ENCODE measurements at regions not wholly inside any gene's neighbourhood (a gene's known extent, or its start where the extent isn't known, plus 50 kb on each side); places are given as distances from the start of the nearest gene placed in this dataset.

DNA sequence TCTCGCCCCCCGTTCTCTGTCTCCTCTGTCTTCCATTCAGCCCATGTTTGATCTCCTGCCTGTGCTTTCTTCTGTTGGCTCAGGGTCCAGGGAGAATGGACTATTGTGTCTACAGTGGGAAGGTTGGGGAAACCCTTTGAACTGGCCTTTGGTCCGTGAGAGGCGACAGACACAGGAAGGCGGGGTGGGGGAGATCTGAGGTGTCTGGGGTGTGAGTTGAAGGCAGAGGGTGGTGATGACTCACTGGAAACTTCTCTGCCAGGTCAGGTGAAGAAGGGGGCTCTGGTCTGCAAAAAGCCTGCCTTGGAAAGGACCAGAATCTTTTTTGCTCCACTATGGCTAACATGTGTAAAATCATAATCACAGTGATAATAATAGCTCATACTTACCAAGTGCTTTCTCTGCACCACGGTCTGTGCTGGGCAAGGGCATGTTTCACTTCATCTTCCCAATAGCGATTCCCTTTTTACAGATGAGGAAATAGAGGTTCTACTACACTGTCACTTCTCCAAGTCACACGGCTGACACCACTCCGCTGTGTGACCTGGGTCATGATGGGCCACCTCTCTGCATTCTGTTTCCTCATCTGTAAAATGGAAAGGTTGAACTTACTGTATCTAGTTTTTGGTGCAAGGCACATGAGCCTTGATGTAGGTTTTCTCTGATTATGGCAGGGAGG, 99.8 kb upstream of the ALX4 start:
- TF ChIP-seq, protein P1, sequence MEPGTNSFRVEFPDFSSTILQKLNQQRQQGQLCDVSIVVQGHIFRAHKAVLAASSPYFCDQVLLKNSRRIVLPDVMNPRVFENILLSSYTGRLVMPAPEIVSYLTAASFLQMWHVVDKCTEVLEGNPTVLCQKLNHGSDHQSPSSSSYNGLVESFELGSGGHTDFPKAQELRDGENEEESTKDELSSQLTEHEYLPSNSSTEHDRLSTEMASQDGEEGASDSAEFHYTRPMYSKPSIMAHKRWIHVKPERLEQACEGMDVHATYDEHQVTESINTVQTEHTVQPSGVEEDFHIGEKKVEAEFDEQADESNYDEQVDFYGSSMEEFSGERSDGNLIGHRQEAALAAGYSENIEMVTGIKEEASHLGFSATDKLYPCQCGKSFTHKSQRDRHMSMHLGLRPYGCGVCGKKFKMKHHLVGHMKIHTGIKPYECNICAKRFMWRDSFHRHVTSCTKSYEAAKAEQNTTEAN (CRISPR knock-in tag; IDR thresholded peaks at IDR 0.05) = no peak
- TF ChIP-seq, protein P2, sequence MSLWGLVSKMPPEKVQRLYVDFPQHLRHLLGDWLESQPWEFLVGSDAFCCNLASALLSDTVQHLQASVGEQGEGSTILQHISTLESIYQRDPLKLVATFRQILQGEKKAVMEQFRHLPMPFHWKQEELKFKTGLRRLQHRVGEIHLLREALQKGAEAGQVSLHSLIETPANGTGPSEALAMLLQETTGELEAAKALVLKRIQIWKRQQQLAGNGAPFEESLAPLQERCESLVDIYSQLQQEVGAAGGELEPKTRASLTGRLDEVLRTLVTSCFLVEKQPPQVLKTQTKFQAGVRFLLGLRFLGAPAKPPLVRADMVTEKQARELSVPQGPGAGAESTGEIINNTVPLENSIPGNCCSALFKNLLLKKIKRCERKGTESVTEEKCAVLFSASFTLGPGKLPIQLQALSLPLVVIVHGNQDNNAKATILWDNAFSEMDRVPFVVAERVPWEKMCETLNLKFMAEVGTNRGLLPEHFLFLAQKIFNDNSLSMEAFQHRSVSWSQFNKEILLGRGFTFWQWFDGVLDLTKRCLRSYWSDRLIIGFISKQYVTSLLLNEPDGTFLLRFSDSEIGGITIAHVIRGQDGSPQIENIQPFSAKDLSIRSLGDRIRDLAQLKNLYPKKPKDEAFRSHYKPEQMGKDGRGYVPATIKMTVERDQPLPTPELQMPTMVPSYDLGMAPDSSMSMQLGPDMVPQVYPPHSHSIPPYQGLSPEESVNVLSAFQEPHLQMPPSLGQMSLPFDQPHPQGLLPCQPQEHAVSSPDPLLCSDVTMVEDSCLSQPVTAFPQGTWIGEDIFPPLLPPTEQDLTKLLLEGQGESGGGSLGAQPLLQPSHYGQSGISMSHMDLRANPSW (CRISPR knock-in tag; conservative IDR thresholded peaks at IDR 0.05; ENCODE audit: low read depth) = no peak
- TF ChIP-seq CBFB (CRISPR knock-in tag; IDR thresholded peaks at IDR 0.05; ENCODE audit: low read depth) (no peak), TP53 (CRISPR knock-in tag; IDR thresholded peaks at IDR 0.05) (no peak), NR1H2 (CRISPR knock-in tag; IDR thresholded peaks at IDR 0.05) (no peak), MXD4 (CRISPR knock-in tag; IDR thresholded peaks at IDR 0.05; ENCODE audit: borderline replicate concordance) (no peak), ZNF423 (CRISPR knock-in tag; IDR thresholded peaks at IDR 0.05) (no peak), JAZF1 (CRISPR knock-in tag; IDR thresholded peaks at IDR 0.05) (no peak)
- TF ChIP-seq, protein P3, sequence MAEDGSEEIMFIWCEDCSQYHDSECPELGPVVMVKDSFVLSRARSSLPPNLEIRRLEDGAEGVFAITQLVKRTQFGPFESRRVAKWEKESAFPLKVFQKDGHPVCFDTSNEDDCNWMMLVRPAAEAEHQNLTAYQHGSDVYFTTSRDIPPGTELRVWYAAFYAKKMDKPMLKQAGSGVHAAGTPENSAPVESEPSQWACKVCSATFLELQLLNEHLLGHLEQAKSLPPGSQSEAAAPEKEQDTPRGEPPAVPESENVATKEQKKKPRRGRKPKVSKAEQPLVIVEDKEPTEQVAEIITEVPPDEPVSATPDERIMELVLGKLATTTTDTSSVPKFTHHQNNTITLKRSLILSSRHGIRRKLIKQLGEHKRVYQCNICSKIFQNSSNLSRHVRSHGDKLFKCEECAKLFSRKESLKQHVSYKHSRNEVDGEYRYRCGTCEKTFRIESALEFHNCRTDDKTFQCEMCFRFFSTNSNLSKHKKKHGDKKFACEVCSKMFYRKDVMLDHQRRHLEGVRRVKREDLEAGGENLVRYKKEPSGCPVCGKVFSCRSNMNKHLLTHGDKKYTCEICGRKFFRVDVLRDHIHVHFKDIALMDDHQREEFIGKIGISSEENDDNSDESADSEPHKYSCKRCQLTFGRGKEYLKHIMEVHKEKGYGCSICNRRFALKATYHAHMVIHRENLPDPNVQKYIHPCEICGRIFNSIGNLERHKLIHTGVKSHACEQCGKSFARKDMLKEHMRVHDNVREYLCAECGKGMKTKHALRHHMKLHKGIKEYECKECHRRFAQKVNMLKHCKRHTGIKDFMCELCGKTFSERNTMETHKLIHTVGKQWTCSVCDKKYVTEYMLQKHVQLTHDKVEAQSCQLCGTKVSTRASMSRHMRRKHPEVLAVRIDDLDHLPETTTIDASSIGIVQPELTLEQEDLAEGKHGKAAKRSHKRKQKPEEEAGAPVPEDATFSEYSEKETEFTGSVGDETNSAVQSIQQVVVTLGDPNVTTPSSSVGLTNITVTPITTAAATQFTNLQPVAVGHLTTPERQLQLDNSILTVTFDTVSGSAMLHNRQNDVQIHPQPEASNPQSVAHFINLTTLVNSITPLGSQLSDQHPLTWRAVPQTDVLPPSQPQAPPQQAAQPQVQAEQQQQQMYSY (CRISPR knock-in tag; IDR thresholded peaks at IDR 0.05) = no peak
- TF ChIP-seq, protein P4, sequence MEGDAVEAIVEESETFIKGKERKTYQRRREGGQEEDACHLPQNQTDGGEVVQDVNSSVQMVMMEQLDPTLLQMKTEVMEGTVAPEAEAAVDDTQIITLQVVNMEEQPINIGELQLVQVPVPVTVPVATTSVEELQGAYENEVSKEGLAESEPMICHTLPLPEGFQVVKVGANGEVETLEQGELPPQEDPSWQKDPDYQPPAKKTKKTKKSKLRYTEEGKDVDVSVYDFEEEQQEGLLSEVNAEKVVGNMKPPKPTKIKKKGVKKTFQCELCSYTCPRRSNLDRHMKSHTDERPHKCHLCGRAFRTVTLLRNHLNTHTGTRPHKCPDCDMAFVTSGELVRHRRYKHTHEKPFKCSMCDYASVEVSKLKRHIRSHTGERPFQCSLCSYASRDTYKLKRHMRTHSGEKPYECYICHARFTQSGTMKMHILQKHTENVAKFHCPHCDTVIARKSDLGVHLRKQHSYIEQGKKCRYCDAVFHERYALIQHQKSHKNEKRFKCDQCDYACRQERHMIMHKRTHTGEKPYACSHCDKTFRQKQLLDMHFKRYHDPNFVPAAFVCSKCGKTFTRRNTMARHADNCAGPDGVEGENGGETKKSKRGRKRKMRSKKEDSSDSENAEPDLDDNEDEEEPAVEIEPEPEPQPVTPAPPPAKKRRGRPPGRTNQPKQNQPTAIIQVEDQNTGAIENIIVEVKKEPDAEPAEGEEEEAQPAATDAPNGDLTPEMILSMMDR (IDR thresholded peaks at IDR 0.05) = no peak
- TF ChIP-seq, protein P5, sequence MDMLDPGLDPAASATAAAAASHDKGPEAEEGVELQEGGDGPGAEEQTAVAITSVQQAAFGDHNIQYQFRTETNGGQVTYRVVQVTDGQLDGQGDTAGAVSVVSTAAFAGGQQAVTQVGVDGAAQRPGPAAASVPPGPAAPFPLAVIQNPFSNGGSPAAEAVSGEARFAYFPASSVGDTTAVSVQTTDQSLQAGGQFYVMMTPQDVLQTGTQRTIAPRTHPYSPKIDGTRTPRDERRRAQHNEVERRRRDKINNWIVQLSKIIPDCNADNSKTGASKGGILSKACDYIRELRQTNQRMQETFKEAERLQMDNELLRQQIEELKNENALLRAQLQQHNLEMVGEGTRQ (CRISPR knock-in tag; IDR thresholded peaks at IDR 0.05) = no peak
- TF ChIP-seq, protein P6, sequence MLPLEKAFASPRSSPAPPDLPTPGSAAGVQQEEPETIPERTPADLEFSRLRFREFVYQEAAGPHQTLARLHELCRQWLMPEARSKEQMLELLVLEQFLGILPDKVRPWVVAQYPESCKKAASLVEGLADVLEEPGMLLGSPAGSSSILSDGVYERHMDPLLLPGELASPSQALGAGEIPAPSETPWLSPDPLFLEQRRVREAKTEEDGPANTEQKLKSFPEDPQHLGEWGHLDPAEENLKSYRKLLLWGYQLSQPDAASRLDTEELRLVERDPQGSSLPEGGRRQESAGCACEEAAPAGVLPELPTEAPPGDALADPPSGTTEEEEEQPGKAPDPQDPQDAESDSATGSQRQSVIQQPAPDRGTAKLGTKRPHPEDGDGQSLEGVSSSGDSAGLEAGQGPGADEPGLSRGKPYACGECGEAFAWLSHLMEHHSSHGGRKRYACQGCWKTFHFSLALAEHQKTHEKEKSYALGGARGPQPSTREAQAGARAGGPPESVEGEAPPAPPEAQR (CRISPR knock-in tag; IDR thresholded peaks at IDR 0.05) = no peak
- TF ChIP-seq, protein P7, sequence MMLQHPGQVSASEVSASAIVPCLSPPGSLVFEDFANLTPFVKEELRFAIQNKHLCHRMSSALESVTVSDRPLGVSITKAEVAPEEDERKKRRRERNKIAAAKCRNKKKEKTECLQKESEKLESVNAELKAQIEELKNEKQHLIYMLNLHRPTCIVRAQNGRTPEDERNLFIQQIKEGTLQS (CRISPR knock-in tag; conservative IDR thresholded peaks at IDR 0.05) = no peak
